ENCODE measurements at regions not wholly inside any gene's neighbourhood (a gene's known extent, or its start where the extent isn't known, plus 50 kb on each side); places are given as distances from the start of the nearest gene placed in this dataset.

- no peak overlapping the region for H3K27ac ChIP-seq (ENCODE audit: low read depth)
- no peaks in the 10 kb centered on the region for H3K36me3 Mint-ChIP-seq (ENCODE audit: low read depth)
- H3K4me1 Mint-ChIP-seq: no peaks in the 10 kb centered on the region
- no peak overlapping the region for H3K27ac Mint-ChIP-seq
- no peaks in the 10 kb centered on the region for H4K20me1 ChIP-seq (replicated peaks; ENCODE audit: insufficient read depth)
- H3K9me3 Mint-ChIP-seq: no peaks in the 10 kb centered on the region
- H3K4me3 ChIP-seq: no peak overlapping the region
- 0 out of 2 replicates have a peak, but pooled peaks cover 7% of the 10 kb centered on the region for H3K9me2 ChIP-seq (ENCODE audit: insufficient read depth)
- TF ChIP-seq ETS1 (IDR thresholded peaks at IDR 0.05) (no peak), EZH2phosphoT487 (IDR thresholded peaks at IDR 0.05; ENCODE audit: unreplicated experiment) (no peak), ZNF331 (CRISPR knock-in tag; IDR thresholded peaks at IDR 0.05; ENCODE audit: low read depth) (no peak), JUNB (IDR thresholded peaks at IDR 0.05; ENCODE audit: unreplicated experiment) (no peak), POLR2AphosphoS5 (IDR thresholded peaks at IDR 0.05; ENCODE audit: low read depth) (no peak), ZNF462 (CRISPR knock-in tag; IDR thresholded peaks at IDR 0.05) (no peak), CTCF (conservative IDR thresholded peaks at IDR 0.05; ENCODE audit: low read depth in 2 of 2) (no peak), NANOG (IDR thresholded peaks at IDR 0.05; ENCODE audit: borderline replicate concordance) (no peak), EZH2 (IDR thresholded peaks at IDR 0.05; ENCODE audit: low read depth, unreplicated experiment) (no peak), CREB1 (CRISPR knock-in tag; IDR thresholded peaks at IDR 0.05; ENCODE audit: low read depth) (no peak)
- no peaks in the 10 kb centered on the region for H3K79me2 ChIP-seq (replicated peaks; ENCODE audit: insufficient read depth)
- no peak overlapping the region for H3K4me2 ChIP-seq
- H3K27me3 ChIP-seq (ENCODE audit: insufficient read depth): no peaks in the 10 kb centered on the region
- no peak for DNase-seq (ENCODE audit: low spot score)
- H3K4me3 Mint-ChIP-seq: no peak overlapping the region
- H3F3A ChIP-seq (replicated peaks; ENCODE audit: low read depth): no peaks in the 10 kb centered on the region
- H2AFZ ChIP-seq: no peak overlapping the region
- ATAC-seq: no peak
- no peaks in the 10 kb centered on the region for H3K36me3 ChIP-seq (ENCODE audit: insufficient read depth)
- H3K4me1 ChIP-seq (ENCODE audit: insufficient read depth): no peaks in the 10 kb centered on the region
- H3K27me3 Mint-ChIP-seq (ENCODE audit: insufficient read depth, low read depth, poor library complexity): no peaks in the 10 kb centered on the region
These were observed 66.4 kb upstream of the SORCS1 start for GRCh38 chr10:107230887-107231286.

Data from GM23338 (cell line).